ENCODE measurements at regions not wholly inside any gene's neighbourhood (a gene's known extent, or its start where the extent isn't known, plus 50 kb on each side); places are given as distances from the start of the nearest gene placed in this dataset.
"Not testable (repeated sequence)": the region's sequence is repeated elsewhere in the genome, so short reads cannot be mapped to it uniquely, and the experiment has no call there.

GRCh38 chr9:102434545-102434944 is 560.6 kb upstream of the CYLC2 start:
- 13% methylated on average over 1 of the region's 1 CpG for WGBS, 2 donors (ENCODE audit: low coverage in 1 of 2)
- Histone ChIP-seq H3K36me3 (no peaks in the 10 kb centered on the region), H3K4me1 (no peaks in the 10 kb centered on the region), H3K27ac (no peak overlapping the region), H3K27me3 (no peaks in the 10 kb centered on the region), H3K9me3 (no peaks in the 10 kb centered on the region), H3K4me3 (no peak overlapping the region)
- no peak for ATAC-seq
- no peak for TF ChIP-seq POLR2A (IDR thresholded peaks at IDR 0.05)
- TF ChIP-seq CTCF (IDR thresholded peaks at IDR 0.05): no peak
- no peak for TF ChIP-seq POLR2AphosphoS5 (IDR thresholded peaks at IDR 0.05)
- no peak for TF ChIP-seq EP300 (IDR thresholded peaks at IDR 0.05)

GRCh38 chr9:102428305-102428704 is 566.8 kb upstream of the CYLC2 start:
- H3K4me3 ChIP-seq: no peak overlapping the region
- H3K9me3 ChIP-seq: no peaks in the 10 kb centered on the region
- no peak for TF ChIP-seq EP300 (IDR thresholded peaks at IDR 0.05)
- no peak for TF ChIP-seq CTCF (IDR thresholded peaks at IDR 0.05)
- TF ChIP-seq POLR2A (IDR thresholded peaks at IDR 0.05): no peak
- no peak for TF ChIP-seq POLR2AphosphoS5 (IDR thresholded peaks at IDR 0.05)
- no peaks in the 10 kb centered on the region for H3K4me1 ChIP-seq
- ATAC-seq: no peak
- H3K36me3 ChIP-seq: no peaks in the 10 kb centered on the region
- WGBS, 2 donors (ENCODE audit: low coverage in 1 of 2): 53 to 74% methylated on average over 2 to 4 of the region's 4 CpGs
- no peaks in the 10 kb centered on the region for H3K27me3 ChIP-seq
- H3K27ac ChIP-seq: no peak overlapping the region

GRCh38 chr9:102416251-102416650 is 578.9 kb upstream of the CYLC2 start:
- H3K36me3 ChIP-seq, H3K4me3 ChIP-seq, ATAC-seq, H3K4me1 ChIP-seq, H3K27ac ChIP-seq, H3K27me3 ChIP-seq: not testable (repeated sequence)
- 96% methylated on average over 3 of the region's 3 CpGs; no CpG with 5 or more reads in 1 of the 2 donors for WGBS, 2 donors (ENCODE audit: low coverage in 1 of 2)
- peaks cover 0 to 33% (median 1%) of the 10 kb centered on the region in 3 donors for H3K9me3 ChIP-seq

GRCh38 chr9:102405218-102405867 is 589.8 kb upstream of the CYLC2 start:
- Histone ChIP-seq H3K27me3 (no peaks in the 10 kb centered on the region), H3K4me1 (no peaks in the 10 kb centered on the region), H3K36me3 (no peaks in the 10 kb centered on the region), H3K9me3 (no peaks in the 10 kb centered on the region), H3K4me3 (no peak overlapping the region), H3K27ac (no peak overlapping the region)
- WGBS, 2 donors (ENCODE audit: low coverage in 1 of 2): 79 to 86% methylated on average over 4 to 5 of the region's 5 CpGs
- TF ChIP-seq POLR2A (IDR thresholded peaks at IDR 0.05) (no peak), POLR2AphosphoS5 (IDR thresholded peaks at IDR 0.05) (no peak), EP300 (IDR thresholded peaks at IDR 0.05) (no peak), CTCF (IDR thresholded peaks at IDR 0.05) (no peak)
- no peak for ATAC-seq

- no peak for TF ChIP-seq EP300 (IDR thresholded peaks at IDR 0.05)
- TF ChIP-seq CTCF (IDR thresholded peaks at IDR 0.05): no peak
- TF ChIP-seq POLR2AphosphoS5 (IDR thresholded peaks at IDR 0.05): no peak
- no peak for TF ChIP-seq POLR2A (IDR thresholded peaks at IDR 0.05)
- no peak for ATAC-seq
- Histone ChIP-seq H3K27me3 (no peaks in the 10 kb centered on the region), H3K36me3 (no peaks in the 10 kb centered on the region), H3K9me3 (no peaks in the 10 kb centered on the region), H3K27ac (no peak overlapping the region), H3K4me1 (no peaks in the 10 kb centered on the region), H3K4me3 (no peak overlapping the region)
- WGBS, 2 donors (ENCODE audit: low coverage in 1 of 2): 51% methylated on average over 2 of the region's 3 CpGs; no CpG with 5 or more reads in 1 of the 2 donors
Measured at GRCh38 chr9:102403514-102403913, 591.6 kb upstream of the CYLC2 start.
